ENCODE measurements at regions not wholly inside any gene's neighbourhood (a gene's known extent, or its start where the extent isn't known, plus 50 kb on each side); places are given as distances from the start of the nearest gene placed in this dataset.

DNA sequence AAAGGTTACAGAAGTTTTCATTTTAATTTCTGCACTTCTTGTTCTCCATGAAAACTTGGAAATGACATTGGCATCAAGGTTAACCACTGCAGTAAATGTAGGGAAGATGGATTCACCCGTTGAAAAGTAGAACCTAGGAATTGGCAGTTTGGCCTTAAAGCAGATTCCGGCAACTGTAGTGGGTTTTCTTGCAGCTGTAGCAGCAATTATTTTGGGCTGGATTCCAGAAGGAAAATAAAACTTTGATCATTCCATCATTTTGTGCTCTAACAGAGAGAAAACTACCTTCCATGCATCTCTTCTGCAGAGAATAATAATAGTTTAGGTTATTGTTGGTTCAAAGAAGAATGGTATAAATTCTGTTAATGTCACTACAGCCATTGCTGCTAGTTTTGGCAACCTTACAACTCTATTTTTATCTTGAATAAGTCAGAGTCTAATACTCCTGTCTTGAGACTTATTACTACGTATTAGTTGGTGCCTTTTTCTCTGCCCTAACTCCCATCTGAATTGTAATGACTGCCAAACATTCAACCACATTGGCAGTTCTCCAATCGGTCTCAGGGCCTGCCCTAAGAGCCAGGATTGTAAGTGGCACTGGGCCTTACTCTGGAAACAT is 178.1 kb upstream of the PIEZO2 start:
- no peak for DNase-seq
- no peaks in the 10 kb centered on the region for H3K4me1 Mint-ChIP-seq
- H3K9me3 Mint-ChIP-seq: peaks cover 0 to 5% (median 0%) of the 10 kb centered on the region in 7 donors
- no peaks in the 10 kb centered on the region for H3K36me3 Mint-ChIP-seq
- no peaks in the 10 kb centered on the region for H3K27me3 Mint-ChIP-seq
- ATAC-seq (ENCODE audit: low read depth in 2 of 2): no peak
- H3K4me3 Mint-ChIP-seq: no peak overlapping the region
- no peak overlapping the region for H3K27ac Mint-ChIP-seq

DNA sequence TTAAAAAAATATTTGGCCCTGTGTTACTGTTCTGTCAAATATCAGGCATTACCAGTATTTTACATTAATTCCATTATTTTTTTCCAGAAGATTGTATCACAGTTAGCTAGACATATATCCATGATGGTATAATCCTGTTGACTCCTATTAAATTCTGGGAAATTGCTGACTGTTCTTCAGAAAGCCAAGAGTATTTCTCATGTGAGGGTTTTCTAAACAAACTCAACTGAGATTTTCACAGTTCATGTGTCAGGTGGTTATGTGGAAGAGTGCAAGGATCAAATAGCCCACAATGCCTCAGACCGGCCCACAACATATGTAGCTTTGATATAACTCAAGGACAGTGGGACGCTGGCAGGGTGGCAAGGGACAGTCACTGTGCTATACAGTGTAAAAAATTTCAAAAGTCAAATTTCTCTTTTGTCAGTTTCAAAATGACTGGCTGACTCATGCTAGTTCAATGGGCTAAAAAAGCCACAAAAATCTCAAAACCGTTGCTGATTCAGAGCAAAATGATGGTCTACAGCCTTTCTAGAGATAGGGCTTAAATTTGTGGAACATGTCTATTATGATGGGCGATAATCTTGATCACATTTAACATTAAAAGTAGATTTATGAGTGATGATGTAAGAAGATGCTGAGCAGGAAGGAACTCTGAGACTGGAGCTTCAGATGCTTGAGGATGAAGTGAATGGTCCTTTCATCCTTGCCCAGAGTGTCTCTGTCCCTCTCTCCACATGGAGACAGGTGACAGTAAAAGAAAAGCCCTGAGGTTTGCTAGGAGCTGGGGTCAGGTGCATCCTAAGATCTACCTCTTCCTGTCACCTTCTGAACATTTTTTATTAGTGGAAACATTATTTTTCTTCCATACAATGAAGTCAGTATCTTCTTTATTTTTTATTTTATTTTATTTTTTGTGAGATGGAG is 175.8 kb upstream of the PIEZO2 start:
- no peak for DNase-seq
- H3K9me3 Mint-ChIP-seq: peaks cover 0 to 5% (median 0%) of the 10 kb centered on the region in 7 donors
- H3K4me1 Mint-ChIP-seq: no peaks in the 10 kb centered on the region

DNA sequence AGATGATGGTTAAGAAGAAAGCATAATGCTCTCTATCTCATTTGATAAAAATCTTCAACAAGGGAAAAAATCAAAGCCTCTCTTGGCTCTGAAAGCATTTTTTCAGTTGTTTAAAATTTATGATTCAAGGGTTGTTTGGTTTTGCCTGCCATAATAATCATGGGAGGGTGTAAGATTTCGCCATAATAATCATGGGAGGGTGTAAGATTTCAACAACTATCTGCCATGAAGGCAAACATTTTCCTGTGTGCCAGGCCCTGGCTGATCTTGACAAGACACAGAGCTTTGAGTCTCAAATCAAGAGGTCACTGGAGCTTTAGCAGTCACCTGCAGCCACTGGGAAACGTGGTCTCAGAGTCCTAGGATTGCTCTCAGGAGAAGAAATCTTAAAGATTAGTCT is 175.1 kb upstream of the PIEZO2 start:
- H3K36me3 Mint-ChIP-seq: no peaks in the 10 kb centered on the region
- H3K27ac Mint-ChIP-seq: no peak overlapping the region

More for the DNA sequence above, 175.8 kb upstream of the PIEZO2 start:
- ATAC-seq (ENCODE audit: low read depth in 2 of 2): no peak
- Mint-ChIP-seq H3K27me3 (peaks cover 0 to 8% (median 0%) of the 10 kb centered on the region in 3 donors), H3K27ac (no peak overlapping the region), H3K36me3 (no peaks in the 10 kb centered on the region), H3K4me3 (no peak overlapping the region)

DNA sequence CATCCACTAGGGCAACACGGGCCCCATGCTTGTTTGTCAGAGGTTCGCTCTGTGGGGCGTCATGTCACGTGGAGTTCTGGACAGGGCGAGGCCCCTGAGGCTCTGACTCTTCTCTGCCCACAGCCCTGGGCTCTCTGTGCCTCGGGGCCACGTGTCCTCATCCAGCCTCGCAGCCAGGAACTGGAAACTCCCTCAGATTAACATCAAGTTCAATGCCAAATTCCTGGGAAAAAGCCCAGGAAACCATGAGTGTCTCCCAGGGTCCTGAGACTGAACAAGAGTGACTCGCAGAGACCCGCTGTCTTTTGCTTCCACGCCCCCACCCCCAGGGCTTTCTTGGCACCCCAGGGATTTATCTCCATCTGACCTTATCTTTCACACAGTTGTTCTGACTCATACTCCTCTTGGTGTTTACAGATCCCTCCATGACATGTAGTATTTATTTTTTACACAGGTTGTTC is 174.0 kb upstream of the PIEZO2 start:
- Mint-ChIP-seq H3K4me3 (peak overlapping the region in 1 of 8 donors; percentile 25), H3K4me1 (no peaks in the 10 kb centered on the region), H3K9me3 (peaks cover 0 to 5% (median 0%) of the 10 kb centered on the region in 7 donors), H3K27ac (peak overlapping the region in 2 of 6 donors; percentile 38 to 53), H3K27me3 (peaks cover 0 to 9% (median 0%) of the 10 kb centered on the region in 3 donors), H3K36me3 (no peaks in the 10 kb centered on the region)
- DNase-seq: no peak
- ATAC-seq (ENCODE audit: low read depth in 2 of 2): no peak

More for the DNA sequence above, 175.1 kb upstream of the PIEZO2 start:
- ATAC-seq (ENCODE audit: low read depth in 2 of 2): no peak
- H3K4me1 Mint-ChIP-seq: no peaks in the 10 kb centered on the region
- peaks cover 0 to 5% (median 0%) of the 10 kb centered on the region in 7 donors for H3K9me3 Mint-ChIP-seq
- no peak overlapping the region for H3K4me3 Mint-ChIP-seq
- H3K27me3 Mint-ChIP-seq: peaks cover 0 to 9% (median 0%) of the 10 kb centered on the region in 3 donors
- DNase-seq: no peak

DNA sequence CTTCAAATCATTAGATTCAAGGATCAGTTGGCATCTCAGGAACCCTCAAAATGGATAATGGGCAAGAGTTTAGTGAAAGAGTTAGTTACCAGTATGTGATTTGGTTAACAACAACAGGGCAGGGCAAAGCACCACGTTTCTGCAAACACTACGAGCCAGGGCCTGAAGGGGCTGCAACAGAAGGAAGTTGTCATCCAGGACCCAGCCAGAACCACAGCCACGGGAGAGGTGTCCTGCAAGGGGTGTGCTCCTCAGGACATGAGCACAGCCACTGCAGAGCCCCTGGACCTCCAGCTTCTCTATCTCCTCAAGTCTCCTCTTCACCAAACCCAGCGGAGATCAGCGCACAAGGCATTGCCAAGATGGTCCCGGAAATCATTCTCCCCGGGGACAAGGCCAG is 173.3 kb upstream of the PIEZO2 start:
- H3K4me3 Mint-ChIP-seq: no peak overlapping the region
- no peak for ATAC-seq (ENCODE audit: low read depth in 2 of 2)
- peaks cover 0 to 5% (median 0%) of the 10 kb centered on the region in 7 donors for H3K9me3 Mint-ChIP-seq
- no peaks in the 10 kb centered on the region for H3K36me3 Mint-ChIP-seq
- H3K27me3 Mint-ChIP-seq: peaks cover 0 to 9% (median 0%) of the 10 kb centered on the region in 3 donors
- peak overlapping the region in 1 of 6 donors; percentile 22 for H3K27ac Mint-ChIP-seq
- DNase-seq: no peak
- H3K4me1 Mint-ChIP-seq: no peaks in the 10 kb centered on the region

DNA sequence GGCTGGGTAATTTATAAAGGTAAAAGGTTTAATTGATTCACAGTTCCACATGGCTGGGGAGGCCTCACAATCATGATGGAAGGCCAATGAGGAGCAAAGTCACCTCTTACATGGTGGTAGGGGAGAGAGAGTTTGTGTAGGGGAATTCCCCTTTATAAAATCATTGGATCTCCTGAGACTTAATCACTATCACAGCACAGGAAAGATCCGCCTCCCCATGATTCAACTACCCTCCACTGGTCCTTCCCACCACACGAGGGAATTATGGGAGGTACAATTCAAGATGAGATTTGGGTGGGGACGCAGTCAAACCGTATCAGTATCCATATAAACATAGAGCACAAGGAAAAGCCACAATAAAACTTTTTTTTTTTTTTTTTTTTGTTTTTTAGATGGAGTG is 172.6 kb upstream of the PIEZO2 start:
- ATAC-seq (ENCODE audit: low read depth in 2 of 2): no peak
- Mint-ChIP-seq H3K27ac (no peak overlapping the region), H3K36me3 (no peaks in the 10 kb centered on the region), H3K27me3 (peaks cover 0 to 11% (median 0%) of the 10 kb centered on the region in 3 donors), H3K4me1 (no peaks in the 10 kb centered on the region), H3K9me3 (peaks cover 0 to 5% (median 0%) of the 10 kb centered on the region in 7 donors), H3K4me3 (no peak overlapping the region)
- DNase-seq: no peak

DNA sequence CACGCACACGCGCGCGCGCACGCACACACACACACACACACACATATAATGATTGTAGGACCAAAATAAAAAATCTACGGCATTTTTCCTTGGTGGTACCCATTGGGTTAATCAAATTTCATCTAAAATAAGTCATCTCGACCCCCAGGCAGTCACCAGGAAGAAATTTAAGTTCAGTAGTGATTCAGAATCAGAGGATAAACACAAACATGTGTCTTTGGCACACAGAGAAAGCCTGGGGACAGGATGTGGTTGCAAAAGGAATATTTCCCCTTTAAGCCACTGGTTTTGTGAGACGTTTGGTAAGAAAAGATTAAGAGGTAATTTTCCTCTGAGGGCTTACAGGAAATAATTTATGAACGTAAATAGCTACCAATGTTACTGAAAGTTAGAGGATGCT is 171.6 kb upstream of the PIEZO2 start:
- no peak for ATAC-seq (ENCODE audit: low read depth in 2 of 2)
- Mint-ChIP-seq H3K9me3 (peaks cover 0 to 2% (median 0%) of the 10 kb centered on the region in 7 donors), H3K4me3 (no peak overlapping the region), H3K27me3 (peaks cover 0 to 16% (median 0%) of the 10 kb centered on the region in 3 donors), H3K4me1 (no peaks in the 10 kb centered on the region), H3K27ac (no peak overlapping the region), H3K36me3 (no peaks in the 10 kb centered on the region)
- no peak for DNase-seq

DNA sequence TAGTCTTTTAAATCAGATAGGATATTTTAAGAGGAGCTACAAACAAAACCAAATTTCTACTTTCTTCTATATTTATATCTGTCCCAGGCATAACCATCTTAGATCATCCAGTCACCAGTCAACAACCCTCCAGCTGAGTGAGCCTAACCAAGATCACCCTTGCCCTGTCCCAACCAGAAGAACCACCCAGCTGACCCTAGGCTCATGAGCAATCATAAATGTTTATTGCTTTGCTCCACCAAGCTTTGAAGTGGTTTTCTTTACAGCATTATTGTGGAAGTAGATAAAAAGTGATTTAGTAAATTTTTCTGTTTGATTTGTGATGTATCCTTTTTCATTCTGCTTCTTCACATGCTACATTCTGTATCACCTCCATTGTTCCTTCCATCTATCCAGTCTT is 167.2 kb upstream of the PIEZO2 start:
- no peak for DNase-seq
- H3K27ac Mint-ChIP-seq: no peak overlapping the region
- H3K9me3 Mint-ChIP-seq: peaks cover 0 to 2% (median 0%) of the 10 kb centered on the region in 7 donors
- no peaks in the 10 kb centered on the region for H3K36me3 Mint-ChIP-seq
- H3K4me3 Mint-ChIP-seq: no peak overlapping the region
- H3K27me3 Mint-ChIP-seq: peaks cover 0 to 22% (median 0%) of the 10 kb centered on the region in 3 donors
- ATAC-seq (ENCODE audit: low read depth in 2 of 2): no peak
- no peaks in the 10 kb centered on the region for H3K4me1 Mint-ChIP-seq

DNA sequence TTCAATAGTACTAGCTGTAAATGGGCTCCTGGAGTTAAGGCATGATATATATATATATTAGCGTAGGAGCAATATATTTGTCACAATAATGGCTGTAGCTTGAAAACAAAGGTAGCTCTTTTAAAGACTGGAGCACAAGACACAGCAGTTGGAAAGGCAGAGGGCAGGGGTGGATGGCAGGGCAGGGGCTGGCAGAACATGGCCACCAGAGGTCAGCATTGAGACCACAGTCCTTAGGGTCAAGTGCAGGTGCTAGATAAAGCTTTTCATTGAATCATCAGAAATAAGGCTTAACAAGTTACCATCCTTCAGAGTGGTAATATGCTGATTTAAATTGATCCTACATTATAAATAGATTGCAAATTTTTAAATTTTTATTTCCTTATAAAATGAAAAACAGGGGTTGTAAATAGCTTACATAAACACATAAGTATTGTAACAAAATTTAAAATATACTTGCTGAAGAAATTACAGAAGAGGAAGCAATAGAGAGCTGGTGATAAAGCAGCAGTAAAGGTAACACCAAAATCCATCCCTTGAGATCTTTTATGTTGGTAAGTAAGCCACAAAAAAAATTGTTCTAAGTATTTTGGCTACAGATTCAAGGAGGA is 161.2 kb upstream of the PIEZO2 start:
- no peak overlapping the region for H3K4me3 Mint-ChIP-seq
- no peaks in the 10 kb centered on the region for H3K9me3 Mint-ChIP-seq
- no peaks in the 10 kb centered on the region for H3K36me3 Mint-ChIP-seq
- ATAC-seq (ENCODE audit: low read depth in 2 of 2): no peak
- DNase-seq: no peak
- H3K27me3 Mint-ChIP-seq: peaks cover 0 to 18% (median 0%) of the 10 kb centered on the region in 3 donors
- no peaks in the 10 kb centered on the region for H3K4me1 Mint-ChIP-seq
- H3K27ac Mint-ChIP-seq: peak overlapping the region in 1 of 6 donors; percentile 73

DNA sequence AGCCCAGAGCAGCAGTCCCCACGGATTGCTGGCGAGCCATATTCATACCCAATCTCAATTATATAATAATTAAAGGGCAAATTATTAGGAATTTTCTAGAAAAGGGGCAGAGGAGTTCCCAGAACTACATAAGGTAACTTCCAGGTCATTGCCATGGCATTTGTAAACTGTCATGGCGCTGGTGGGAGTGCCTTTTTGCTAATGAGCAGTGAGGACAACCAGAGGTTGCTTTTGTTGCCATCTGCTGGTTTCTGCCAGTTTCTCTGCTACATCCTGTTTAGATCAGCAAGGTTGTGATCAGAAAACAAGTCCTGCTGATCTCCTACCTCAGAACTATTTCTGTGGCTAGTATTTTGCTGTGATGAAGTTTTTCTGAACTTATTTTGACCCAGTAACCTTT is 159.8 kb upstream of the PIEZO2 start:
- ATAC-seq (ENCODE audit: low read depth in 2 of 2) (no peak), DNase-seq (no peak)
- Mint-ChIP-seq H3K27ac (no peak overlapping the region), H3K4me3 (no peak overlapping the region), H3K4me1 (no peaks in the 10 kb centered on the region), H3K27me3 (peaks cover 0 to 22% (median 0%) of the 10 kb centered on the region in 3 donors), H3K36me3 (no peaks in the 10 kb centered on the region), H3K9me3 (peaks cover 0 to 7% (median 0%) of the 10 kb centered on the region in 7 donors)

DNA sequence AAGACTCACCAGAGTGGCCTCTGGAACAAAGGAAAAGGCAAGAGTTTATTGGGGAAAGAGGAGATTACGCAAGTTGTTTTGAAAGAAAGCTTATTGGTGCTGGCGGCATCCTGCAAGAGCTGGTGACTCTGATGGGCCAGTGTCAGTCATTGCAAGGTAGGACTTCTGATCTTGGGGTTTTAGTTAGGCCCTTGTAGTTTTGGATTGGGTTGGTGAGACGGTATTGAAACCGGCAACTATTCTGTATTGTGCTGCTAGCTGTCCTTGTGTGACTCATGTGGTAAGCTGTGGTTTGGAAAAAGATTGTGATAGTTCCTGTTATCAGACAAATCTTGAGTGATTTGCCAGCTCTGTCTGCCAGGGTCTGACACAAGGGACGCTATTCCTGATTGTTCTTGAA is 159.1 kb upstream of the PIEZO2 start:
- Mint-ChIP-seq H3K4me1 (no peaks in the 10 kb centered on the region), H3K27me3 (peaks cover 0 to 22% (median 0%) of the 10 kb centered on the region in 3 donors), H3K9me3 (peaks cover 0 to 14% (median 0%) of the 10 kb centered on the region in 7 donors), H3K4me3 (no peak overlapping the region), H3K27ac (no peak overlapping the region), H3K36me3 (no peaks in the 10 kb centered on the region)
- no peak for ATAC-seq (ENCODE audit: low read depth in 2 of 2)
- no peak for DNase-seq

DNA sequence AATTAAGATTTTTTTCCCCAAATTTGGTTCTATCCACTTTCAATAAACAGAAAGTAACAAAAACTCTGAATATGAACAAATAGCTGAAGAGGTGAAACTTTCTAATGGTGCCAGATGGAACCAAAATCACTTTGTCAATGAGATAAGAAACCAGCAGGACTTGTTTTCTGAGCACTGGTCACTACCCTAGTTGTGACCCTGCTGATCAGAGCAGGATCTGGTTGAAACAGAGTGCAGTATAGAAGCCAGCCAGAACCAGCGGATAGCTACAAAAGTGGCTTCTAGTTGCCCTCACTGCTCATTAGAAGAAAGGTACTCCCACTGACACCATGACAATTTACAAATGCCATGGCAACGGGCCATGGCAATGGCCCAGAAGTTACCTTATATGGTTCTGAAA is 158.3 kb upstream of the PIEZO2 start:
- DNase-seq (no peak), ATAC-seq (ENCODE audit: low read depth in 2 of 2) (no peak)
- Mint-ChIP-seq H3K27ac (no peak overlapping the region), H3K9me3 (peaks cover 0 to 17% (median 2%) of the 10 kb centered on the region in 7 donors), H3K4me1 (no peaks in the 10 kb centered on the region), H3K36me3 (no peaks in the 10 kb centered on the region), H3K4me3 (no peak overlapping the region), H3K27me3 (peaks cover 0 to 27% (median 0%) of the 10 kb centered on the region in 3 donors)

DNA sequence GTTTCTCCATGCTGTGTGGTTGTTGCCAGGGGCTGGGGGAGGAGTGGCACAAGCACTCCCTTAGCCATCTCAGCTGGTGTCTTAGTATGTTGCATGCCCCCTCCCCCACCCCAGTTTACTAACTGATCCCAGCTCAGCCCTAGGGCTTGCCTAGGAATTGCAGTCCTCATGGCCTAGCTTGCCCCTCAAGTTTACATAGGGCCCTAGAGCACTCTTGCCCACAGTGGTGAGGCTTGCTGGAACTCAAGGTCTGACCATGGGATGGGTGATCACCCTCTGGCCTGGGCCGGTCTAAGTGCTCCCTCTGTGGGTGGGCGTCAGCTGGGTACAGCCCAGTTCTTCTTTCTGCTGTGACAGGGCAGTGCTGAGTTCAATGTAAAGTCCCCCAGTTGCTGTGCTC is 156.1 kb upstream of the PIEZO2 start:
- Mint-ChIP-seq H3K36me3 (no peaks in the 10 kb centered on the region), H3K9me3 (peaks cover 5 to 31% (median 14%) of the 10 kb centered on the region in 7 donors), H3K27ac (peak overlapping the region in 1 of 6 donors; percentile 36), H3K27me3 (peaks cover 0 to 28% (median 0%) of the 10 kb centered on the region in 3 donors), H3K4me3 (no peak overlapping the region), H3K4me1 (no peaks in the 10 kb centered on the region)
- ATAC-seq (ENCODE audit: low read depth in 2 of 2) (no peak), DNase-seq (no peak)
